Suprapubic skin (tissue), 4 donors: ENCODE measurements at regions not wholly inside any gene's neighbourhood (a gene's known extent, or its start where the extent isn't known, plus 50 kb on each side); places are given as distances from the start of the nearest gene placed in this dataset.

Experiments used
- POLR2A ChIP-seq, 2 donors: fragments of 450-650 bp; IDR thresholded peaks; one replicate each; pipeline ENCODE4 v1.6.1; 2017; ENCODE audit warnings: antibody characterized with exemption in 2 of 2, mild to moderate bottlenecking in 2 of 2, moderate library complexity in 2 of 2
- POLR2AphosphoS5 ChIP-seq, 3 donors: sonication (generic); formaldehyde crosslinking; IDR thresholded peaks; one replicate each; pipeline ENCODE4 v1.6.1; 2017; ENCODE audit warnings: antibody characterized with exemption in 3 of 3
- TF ChIP-seq, protein P1 (sequence below), 2 donors: fragments of 200-600 bp in 1 of 2; fragments of 450-650 bp in 1 of 2; sonication (generic) in 1 of 2; IDR thresholded peaks; one replicate each; pipeline ENCODE4 v1.5.1; 2016 to 2019; ENCODE audit warnings: antibody characterized with exemption in 2 of 2, mild to moderate bottlenecking in 1 of 2, moderate library complexity in 1 of 2

DNA sequence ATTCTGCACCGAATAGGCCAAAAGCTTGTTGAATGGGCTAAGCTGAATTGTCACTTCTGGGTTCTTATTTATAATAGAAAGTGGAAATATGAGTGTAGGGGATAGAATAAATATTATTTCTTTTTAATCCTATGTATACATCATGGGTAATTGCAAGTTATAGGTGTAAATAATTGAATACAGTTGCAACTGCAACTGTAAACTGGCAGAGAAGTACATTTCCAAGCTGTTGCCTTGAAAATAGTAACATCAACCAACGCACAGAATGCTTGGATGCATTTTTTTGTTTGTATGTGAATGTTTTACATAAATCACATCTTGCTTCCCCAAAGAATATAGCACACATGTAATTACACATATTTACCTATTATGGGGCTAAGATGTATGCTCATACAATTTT, 234.1 kb downstream of the NNT start:
- TF ChIP-seq, protein P1, sequence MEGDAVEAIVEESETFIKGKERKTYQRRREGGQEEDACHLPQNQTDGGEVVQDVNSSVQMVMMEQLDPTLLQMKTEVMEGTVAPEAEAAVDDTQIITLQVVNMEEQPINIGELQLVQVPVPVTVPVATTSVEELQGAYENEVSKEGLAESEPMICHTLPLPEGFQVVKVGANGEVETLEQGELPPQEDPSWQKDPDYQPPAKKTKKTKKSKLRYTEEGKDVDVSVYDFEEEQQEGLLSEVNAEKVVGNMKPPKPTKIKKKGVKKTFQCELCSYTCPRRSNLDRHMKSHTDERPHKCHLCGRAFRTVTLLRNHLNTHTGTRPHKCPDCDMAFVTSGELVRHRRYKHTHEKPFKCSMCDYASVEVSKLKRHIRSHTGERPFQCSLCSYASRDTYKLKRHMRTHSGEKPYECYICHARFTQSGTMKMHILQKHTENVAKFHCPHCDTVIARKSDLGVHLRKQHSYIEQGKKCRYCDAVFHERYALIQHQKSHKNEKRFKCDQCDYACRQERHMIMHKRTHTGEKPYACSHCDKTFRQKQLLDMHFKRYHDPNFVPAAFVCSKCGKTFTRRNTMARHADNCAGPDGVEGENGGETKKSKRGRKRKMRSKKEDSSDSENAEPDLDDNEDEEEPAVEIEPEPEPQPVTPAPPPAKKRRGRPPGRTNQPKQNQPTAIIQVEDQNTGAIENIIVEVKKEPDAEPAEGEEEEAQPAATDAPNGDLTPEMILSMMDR (IDR thresholded peaks at IDR 0.05): no peak
- TF ChIP-seq POLR2AphosphoS5 (IDR thresholded peaks at IDR 0.05) (no peak), POLR2A (IDR thresholded peaks at IDR 0.05) (no peak)
